Pancreas (tissue), 10 donors: ENCODE measurements at regions not wholly inside any gene's neighbourhood (a gene's known extent, or its start where the extent isn't known, plus 50 kb on each side); places are given as distances from the start of the nearest gene placed in this dataset.
A peak's percentile ranks its signal among the peaks of the same experiment; 100 is the strongest.

Experiments used
- ATAC-seq, 4 donors: fragments of 200-7000 bp; cut with Tn5 transposase; one replicate each; pipeline versions ENCODE4 v1.8.0 to v1.9.1; 2020; ENCODE audit warnings: mild to moderate bottlenecking in 4 of 4, moderate library complexity in 4 of 4
- DNase-seq, 6 donors: peaks; one replicate each; pipeline ENCODE4 v3.0.0-alpha.2; 2020
- FAIRE-seq: peaks from 2 replicates; lab custom pipeline; 2012; peaks lifted over from hg19 to GRCh38; lab: Jason Lieb, UNC
- H3K27ac ChIP-seq, 4 donors: fragments of 200-600 bp; sonication (generic); 1 replicate in 3 of 4; 2 replicates in 1 of 4; pipeline versions ENCODE4 v1.5.0 to v1.8.0; 2020
- H3K27me3 ChIP-seq, 4 donors: fragments of 200-600 bp; one replicate each; pipeline ENCODE4 v1.8.0; 2021
- H3K36me3 ChIP-seq, 3 donors: fragments of 200-600 bp; sonication (generic) in 1 of 3; one replicate each; pipeline versions ENCODE4 v1.5.0 to v1.8.0; 2020 to 2021
- H3K4me1 ChIP-seq, 3 donors: fragments of 200-600 bp; one replicate each; pipeline ENCODE4 v1.8.0; 2021
- H3K4me3 ChIP-seq, 4 donors: fragments of 200-600 bp; sonication (generic) in 2 of 4; one replicate each; pipeline versions ENCODE4 v1.5.0 to v1.8.0; 2020 to 2021
- H3K9me3 ChIP-seq, 4 donors: fragments of 200-600 bp; one replicate each; pipeline ENCODE4 v1.8.0; 2021
- WGBS, 2 donors: extraction: QIAGEN DNeasy Blood & Tissue Kit; methylation state at CpG; one replicate each; pipeline ENCODE4 v1.1.7; 2013; 5-methylcytosine and 5-hydroxymethylcytosine counted together
- intact Hi-C, 3 donors: fragments of 100-400 bp; cut with DNase I; formaldehyde crosslinking; loops; one replicate each; pipeline versions ENCODE4 v1.11.1 to v1.14.2; 2022
- TF ChIP-seq, protein P1 (sequence below), 4 donors: fragments of 200-600 bp; sonication (generic) in 3 of 4; IDR thresholded peaks; one replicate each; pipeline versions ENCODE4 v1.5.0 to v1.8.0; 2021; ENCODE audit warnings: antibody characterized with exemption in 4 of 4
- donor health status: healthy with polysubstance abuse.
- donor health status: DM: no; HTN: no; CAD: no; lungs with moderate emphysema.
- donor health status: DM: no; HTN: no; CAD: no.
- donor health status: control.
- donor health status: control.
- donor health status: Bipolar disorder and iron deficiency.
- donor health status: DM: yes; HTN: yes; CAD: no.
- donor health status: DM: no; HTN: no; CAD: no.
- donor health status: DM: no; HTN: no; CAD: no.
- donor health status: DM: yes; HTN: yes; CAD: no.

DNA sequence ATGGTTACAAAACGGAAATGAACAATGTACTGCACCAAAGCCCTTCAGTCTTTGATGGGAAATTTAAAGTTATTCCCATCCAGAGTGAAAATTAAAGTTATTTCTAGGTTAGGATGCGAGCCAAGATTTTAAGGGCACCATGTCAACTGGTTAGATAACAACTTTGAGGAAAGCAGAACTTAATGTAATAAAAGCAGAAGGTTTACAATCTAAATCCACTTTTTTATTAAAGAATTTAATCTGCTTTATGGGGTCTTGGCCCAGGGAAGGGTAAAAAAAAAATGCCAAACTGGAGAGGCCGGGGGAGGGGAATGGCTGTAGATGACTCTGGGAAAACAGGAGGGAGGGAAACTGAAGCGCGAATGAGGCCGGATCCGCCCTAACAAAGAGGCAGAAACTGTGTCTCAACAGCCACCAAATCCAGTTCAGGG is 108.2 kb upstream of the ATF7IP start:
- no peak for ATAC-seq
- peak overlapping the region in 3 of 4 donors; percentile 1 to 28 (median 15) for H3K4me3 ChIP-seq
- FAIRE-seq, result no peak

DNA sequence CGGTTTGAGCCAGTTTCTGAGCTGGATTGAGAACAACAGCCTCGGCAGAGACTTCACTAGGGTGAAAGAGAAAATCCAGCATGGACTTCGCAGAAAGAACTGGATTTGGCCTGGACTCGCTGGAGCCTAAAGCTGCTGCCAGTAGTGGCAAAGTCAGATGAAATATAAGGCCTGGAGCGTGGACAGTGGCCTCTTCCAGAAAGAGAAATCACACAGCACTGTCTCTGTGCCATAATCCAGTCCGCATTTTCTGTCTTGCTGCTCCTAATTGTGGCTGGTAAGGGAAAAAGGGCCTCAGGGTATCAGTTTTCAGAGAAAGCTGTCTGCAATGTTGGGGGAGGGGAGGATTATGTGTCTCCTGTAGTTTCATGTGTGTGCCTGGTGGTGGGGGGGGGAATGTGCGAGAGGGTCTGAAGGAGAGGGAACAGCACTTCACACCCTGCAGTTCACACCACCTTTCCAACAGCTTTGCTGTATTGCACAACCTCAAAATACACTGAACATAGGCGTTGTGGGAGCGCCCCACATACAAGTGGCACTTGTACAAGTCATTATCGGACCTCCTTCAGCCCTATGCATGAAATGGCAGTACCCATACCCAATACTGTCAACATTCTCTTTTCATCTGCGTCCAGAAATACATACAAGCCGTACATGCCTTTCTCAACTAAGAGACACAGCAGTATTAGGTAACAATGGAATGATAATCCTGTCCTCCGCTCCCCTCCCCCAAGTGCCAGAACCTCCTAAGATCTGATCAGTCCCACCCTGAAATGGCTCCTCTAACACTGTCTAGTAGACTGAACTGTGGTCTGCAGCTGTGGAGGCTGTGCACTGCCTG is 107.5 kb upstream of the ATF7IP start:
- ATAC-seq, result peak; percentile 79 to 86 (median 84)
- Histone ChIP-seq H3K4me1 (peaks cover 16 to 39% (median 28%) of the 10 kb centered on the region in 3 donors), H3K36me3 (no peaks in the 10 kb centered on the region), H3K27ac (peak overlapping the region; percentile 65 to 93 (median 84)), H3K4me3 (peak overlapping the region in 2 of 4 donors; percentile 15 to 28), H3K9me3 (no peaks in the 10 kb centered on the region), H3K27me3 (no peaks in the 10 kb centered on the region)
- intact Hi-C loops, result loop anchor here in 1 of 3 donors (10.0 kb wide), 2 partner anchors 97 to 127 kb away; no protein-coding TSS in a partner anchor
- FAIRE-seq, result no peak
- TF ChIP-seq, protein P1, sequence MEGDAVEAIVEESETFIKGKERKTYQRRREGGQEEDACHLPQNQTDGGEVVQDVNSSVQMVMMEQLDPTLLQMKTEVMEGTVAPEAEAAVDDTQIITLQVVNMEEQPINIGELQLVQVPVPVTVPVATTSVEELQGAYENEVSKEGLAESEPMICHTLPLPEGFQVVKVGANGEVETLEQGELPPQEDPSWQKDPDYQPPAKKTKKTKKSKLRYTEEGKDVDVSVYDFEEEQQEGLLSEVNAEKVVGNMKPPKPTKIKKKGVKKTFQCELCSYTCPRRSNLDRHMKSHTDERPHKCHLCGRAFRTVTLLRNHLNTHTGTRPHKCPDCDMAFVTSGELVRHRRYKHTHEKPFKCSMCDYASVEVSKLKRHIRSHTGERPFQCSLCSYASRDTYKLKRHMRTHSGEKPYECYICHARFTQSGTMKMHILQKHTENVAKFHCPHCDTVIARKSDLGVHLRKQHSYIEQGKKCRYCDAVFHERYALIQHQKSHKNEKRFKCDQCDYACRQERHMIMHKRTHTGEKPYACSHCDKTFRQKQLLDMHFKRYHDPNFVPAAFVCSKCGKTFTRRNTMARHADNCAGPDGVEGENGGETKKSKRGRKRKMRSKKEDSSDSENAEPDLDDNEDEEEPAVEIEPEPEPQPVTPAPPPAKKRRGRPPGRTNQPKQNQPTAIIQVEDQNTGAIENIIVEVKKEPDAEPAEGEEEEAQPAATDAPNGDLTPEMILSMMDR (IDR thresholded peaks at IDR 0.05), result no peak
- peak; percentile 61 to 98 (median 94) for DNase-seq
- WGBS, 2 donors, result 18 to 21% methylated on average over 13 of the region's 13 CpGs

More for the DNA sequence above, 108.2 kb upstream of the ATF7IP start:
- H3K36me3 ChIP-seq, result no peaks in the 10 kb centered on the region
- TF ChIP-seq, protein P1 (IDR thresholded peaks at IDR 0.05), result no peak
- intact Hi-C loops, result loop anchor here in 1 of 3 donors (10.0 kb wide), 2 partner anchors 97 to 127 kb away; no protein-coding TSS in a partner anchor
- DNase-seq, result peak in 1 of 6 donors; percentile 92
- H3K27me3 ChIP-seq, result no peaks in the 10 kb centered on the region
- no peaks in the 10 kb centered on the region for H3K9me3 ChIP-seq
- 8 to 10% methylated on average over 7 of the region's 7 CpGs for WGBS, 2 donors
- H3K4me1 ChIP-seq, result peaks cover 16 to 39% (median 25%) of the 10 kb centered on the region in 3 donors
- peak overlapping the region; percentile 65 to 93 (median 84) for H3K27ac ChIP-seq

DNA sequence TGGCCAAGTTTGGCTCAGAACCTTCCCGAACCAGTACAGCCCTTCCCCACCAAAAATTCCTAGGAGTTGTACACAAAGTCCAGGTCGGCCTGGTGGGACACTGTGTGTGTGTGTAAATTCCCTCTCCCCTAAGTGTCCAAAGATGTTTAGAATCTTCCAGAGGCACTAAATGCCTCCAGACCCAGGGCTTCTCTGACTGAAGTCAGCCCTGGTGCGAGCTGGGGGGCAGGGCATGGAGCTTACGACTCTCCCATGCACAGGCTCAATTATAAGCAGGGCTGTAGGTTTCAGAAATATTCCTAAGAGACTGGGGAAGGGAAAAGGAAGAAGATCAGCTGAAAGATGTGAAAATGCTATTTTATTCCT is 106.9 kb upstream of the ATF7IP start:
- WGBS, 2 donors, result 48 to 55% methylated on average over 4 of the region's 4 CpGs
- ATAC-seq, result no peak
- H3K27me3 ChIP-seq, result no peaks in the 10 kb centered on the region
- no peaks in the 10 kb centered on the region for H3K9me3 ChIP-seq
- peak in 1 of 6 donors; percentile 25 for DNase-seq
- no peak overlapping the region for H3K4me3 ChIP-seq
- no peak for FAIRE-seq
- peaks cover 16 to 39% (median 28%) of the 10 kb centered on the region in 3 donors for H3K4me1 ChIP-seq
- no peaks in the 10 kb centered on the region for H3K36me3 ChIP-seq
- TF ChIP-seq, protein P1 (IDR thresholded peaks at IDR 0.05), result no peak
- H3K27ac ChIP-seq, result peak overlapping the region; percentile 65 to 93 (median 84)
- intact Hi-C loops, result loop anchor here in 1 of 3 donors (10.0 kb wide), 2 partner anchors 96 to 126 kb away; no protein-coding TSS in a partner anchor

DNA sequence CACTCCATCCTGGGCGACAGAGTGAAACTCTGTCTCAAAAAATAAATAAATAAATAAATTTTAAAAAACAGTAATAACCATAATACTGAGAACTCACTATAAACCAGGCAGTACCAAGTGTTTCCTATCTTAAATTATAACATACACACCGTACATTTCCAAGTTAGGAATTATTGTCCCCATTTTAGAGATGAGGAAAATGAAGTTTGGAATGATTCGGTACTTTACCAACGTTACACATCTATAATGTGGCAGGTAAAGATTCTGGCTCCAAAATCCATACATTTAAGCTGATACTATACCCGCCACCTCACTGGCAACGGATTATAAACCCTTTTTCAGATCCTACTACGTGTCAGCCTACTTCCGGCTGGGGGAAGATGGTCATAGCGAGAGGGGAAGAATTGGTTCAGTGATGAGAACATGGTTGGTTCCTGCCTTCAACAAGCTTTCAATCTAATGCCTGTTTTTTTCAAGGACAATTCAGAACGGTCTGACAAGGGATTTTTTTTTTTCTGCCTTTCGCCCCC is 105.9 kb upstream of the ATF7IP start:
- Histone ChIP-seq H3K9me3 (no peaks in the 10 kb centered on the region), H3K36me3 (no peaks in the 10 kb centered on the region), H3K4me1 (peaks cover 16 to 39% (median 28%) of the 10 kb centered on the region in 3 donors), H3K27ac (peak overlapping the region; percentile 58 to 93 (median 82)), H3K27me3 (no peaks in the 10 kb centered on the region), H3K4me3 (no peak overlapping the region)
- DNase-seq (no peak), ATAC-seq (no peak), FAIRE-seq (no peak)
- whole genome bisulfite sequencing, 2 donors, result 86 to 88% methylated on average over 11 of the region's 11 CpGs
- TF ChIP-seq, protein P1 (IDR thresholded peaks at IDR 0.05), result no peak
- intact Hi-C loops, result loop anchor here in 1 of 3 donors (10.0 kb wide), 2 partner anchors 95 to 125 kb away; no protein-coding TSS in a partner anchor
